Tibial nerve (tissue), 3 donors: ENCODE measurements at regions not wholly inside any gene's neighbourhood (a gene's known extent, or its start where the extent isn't known, plus 50 kb on each side); places are given as distances from the start of the nearest gene placed in this dataset.

Source experiments
- POLR2A ChIP-seq, 2 donors: fragments of 450-650 bp; IDR thresholded peaks; one replicate each; pipeline ENCODE4 v1.6.1; 2017; ENCODE audit warnings: antibody characterized with exemption in 2 of 2, mild to moderate bottlenecking in 2 of 2, moderate library complexity in 2 of 2
- TF ChIP-seq, protein P1 (sequence below), 5 experiments: fragments of 200-600 bp in 3 of 5; fragments of 450-650 bp in 2 of 5; sonication (generic) in 3 of 5; IDR thresholded peaks; one replicate each; pipeline ENCODE4 v1.5.1; 2016 to 2019; ENCODE audit warnings: antibody characterized with exemption in 5 of 5, mild to moderate bottlenecking in 3 of 5, moderate library complexity in 2 of 5

DNA sequence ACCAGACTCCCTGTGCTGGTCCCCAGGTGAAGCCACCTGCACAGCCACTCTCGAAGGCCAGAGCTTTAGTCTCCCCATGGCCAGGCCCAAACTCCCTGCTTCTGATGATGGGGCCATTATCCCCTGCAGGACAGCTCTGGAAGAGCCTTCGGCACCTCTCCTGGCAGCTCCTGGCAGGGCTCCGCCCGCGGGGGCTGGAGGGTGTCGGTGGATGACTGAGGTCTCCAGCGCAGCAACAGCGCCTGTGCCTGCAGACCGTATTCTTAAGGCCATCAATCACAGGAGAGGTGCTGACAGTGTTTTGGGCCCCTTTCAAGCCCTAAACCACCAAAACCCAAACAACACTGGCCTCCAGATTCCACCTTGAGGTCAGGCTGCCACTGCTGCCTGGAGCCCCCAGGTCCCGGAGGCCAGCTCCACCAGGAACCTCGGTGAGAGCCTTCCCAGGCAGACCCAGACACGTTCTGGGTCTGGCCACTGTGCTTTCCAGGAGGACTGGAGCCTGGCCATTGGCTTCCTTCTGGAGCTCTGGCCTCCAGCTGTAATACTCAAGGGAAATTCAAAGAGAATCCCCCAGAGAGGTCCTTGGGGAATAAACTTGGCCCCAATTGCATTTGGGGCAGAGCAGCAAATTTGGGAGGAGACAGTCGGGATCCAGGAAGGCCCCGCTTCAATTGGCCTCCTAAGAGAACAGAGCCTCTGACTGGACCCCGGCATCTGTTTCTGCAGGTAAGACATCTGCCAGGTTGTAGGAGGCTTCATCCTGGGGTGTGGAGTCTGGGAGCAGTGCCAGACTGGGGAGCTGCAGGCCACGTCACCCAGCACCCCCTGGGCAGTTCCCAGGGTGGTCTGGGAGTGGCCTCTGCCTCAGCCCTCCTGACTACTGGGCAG, 210.6 kb upstream of the RTL1 start:
- TF ChIP-seq POLR2A (IDR thresholded peaks at IDR 0.05), result no peak
- TF ChIP-seq, protein P1, sequence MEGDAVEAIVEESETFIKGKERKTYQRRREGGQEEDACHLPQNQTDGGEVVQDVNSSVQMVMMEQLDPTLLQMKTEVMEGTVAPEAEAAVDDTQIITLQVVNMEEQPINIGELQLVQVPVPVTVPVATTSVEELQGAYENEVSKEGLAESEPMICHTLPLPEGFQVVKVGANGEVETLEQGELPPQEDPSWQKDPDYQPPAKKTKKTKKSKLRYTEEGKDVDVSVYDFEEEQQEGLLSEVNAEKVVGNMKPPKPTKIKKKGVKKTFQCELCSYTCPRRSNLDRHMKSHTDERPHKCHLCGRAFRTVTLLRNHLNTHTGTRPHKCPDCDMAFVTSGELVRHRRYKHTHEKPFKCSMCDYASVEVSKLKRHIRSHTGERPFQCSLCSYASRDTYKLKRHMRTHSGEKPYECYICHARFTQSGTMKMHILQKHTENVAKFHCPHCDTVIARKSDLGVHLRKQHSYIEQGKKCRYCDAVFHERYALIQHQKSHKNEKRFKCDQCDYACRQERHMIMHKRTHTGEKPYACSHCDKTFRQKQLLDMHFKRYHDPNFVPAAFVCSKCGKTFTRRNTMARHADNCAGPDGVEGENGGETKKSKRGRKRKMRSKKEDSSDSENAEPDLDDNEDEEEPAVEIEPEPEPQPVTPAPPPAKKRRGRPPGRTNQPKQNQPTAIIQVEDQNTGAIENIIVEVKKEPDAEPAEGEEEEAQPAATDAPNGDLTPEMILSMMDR (IDR thresholded peaks at IDR 0.05), result no peak
